ENCODE measurements at regions not wholly inside any gene's neighbourhood (a gene's known extent, or its start where the extent isn't known, plus 50 kb on each side); places are given as distances from the start of the nearest gene placed in this dataset.

GRCh38 chr1:94619731-94620130 is 78.2 kb upstream of the F3 start:
- no peak for TF ChIP-seq CTCF (IDR thresholded peaks at IDR 0.05; ENCODE audit: borderline replicate concordance, extremely low read depth, insufficient read depth)
- FAIRE-seq (no peak), DNase-seq (no peak)
- H3K4me3 ChIP-seq (ENCODE audit: low read length in 3 of 3) = no peak overlapping the region
- H3K9me3 ChIP-seq (ENCODE audit: control insufficient read depth in 2 of 3, insufficient read depth in 1 of 3, low read length in 3 of 3) = no peaks in the 10 kb centered on the region
- no peak overlapping the region for H3K9ac ChIP-seq (ENCODE audit: low read length in 3 of 3)
- no peak overlapping the region for H3K27ac ChIP-seq (ENCODE audit: low read depth in 2 of 2, low read length in 2 of 2)
- intact Hi-C loops (cut with DNase I) = no loop called here
- no peaks in the 10 kb centered on the region for H3K4me1 ChIP-seq (ENCODE audit: control insufficient read depth in 2 of 3, insufficient read depth in 2 of 3, low read depth in 1 of 3, low read length in 3 of 3)
- H3K27me3 ChIP-seq (ENCODE audit: control insufficient read depth, insufficient read depth, low read length) = no peaks in the 10 kb centered on the region
- H3K36me3 ChIP-seq (ENCODE audit: control insufficient read depth in 2 of 3, insufficient read depth in 3 of 3, low read length in 3 of 3) = no peaks in the 10 kb centered on the region

- DNase-seq (no peak), FAIRE-seq (no peak)
- Histone ChIP-seq H3K36me3 (ENCODE audit: control insufficient read depth in 2 of 3, insufficient read depth in 3 of 3, low read length in 3 of 3) (no peaks in the 10 kb centered on the region), H3K27ac (ENCODE audit: low read depth in 2 of 2, low read length in 2 of 2) (no peak overlapping the region), H3K9me3 (ENCODE audit: control insufficient read depth in 2 of 3, insufficient read depth in 1 of 3, low read length in 3 of 3) (no peaks in the 10 kb centered on the region), H3K4me1 (ENCODE audit: control insufficient read depth in 2 of 3, insufficient read depth in 2 of 3, low read depth in 1 of 3, low read length in 3 of 3) (no peaks in the 10 kb centered on the region), H3K4me3 (ENCODE audit: low read length in 3 of 3) (no peak overlapping the region), H3K9ac (ENCODE audit: low read length in 3 of 3) (no peak overlapping the region), H3K27me3 (ENCODE audit: control insufficient read depth, insufficient read depth, low read length) (no peaks in the 10 kb centered on the region)
- intact Hi-C loops (cut with DNase I) = no loop called here
- TF ChIP-seq CTCF (IDR thresholded peaks at IDR 0.05; ENCODE audit: borderline replicate concordance, extremely low read depth, insufficient read depth) = no peak
Measured at GRCh38 chr1:94617957-94618739, 76.6 kb upstream of the F3 start.

DNA sequence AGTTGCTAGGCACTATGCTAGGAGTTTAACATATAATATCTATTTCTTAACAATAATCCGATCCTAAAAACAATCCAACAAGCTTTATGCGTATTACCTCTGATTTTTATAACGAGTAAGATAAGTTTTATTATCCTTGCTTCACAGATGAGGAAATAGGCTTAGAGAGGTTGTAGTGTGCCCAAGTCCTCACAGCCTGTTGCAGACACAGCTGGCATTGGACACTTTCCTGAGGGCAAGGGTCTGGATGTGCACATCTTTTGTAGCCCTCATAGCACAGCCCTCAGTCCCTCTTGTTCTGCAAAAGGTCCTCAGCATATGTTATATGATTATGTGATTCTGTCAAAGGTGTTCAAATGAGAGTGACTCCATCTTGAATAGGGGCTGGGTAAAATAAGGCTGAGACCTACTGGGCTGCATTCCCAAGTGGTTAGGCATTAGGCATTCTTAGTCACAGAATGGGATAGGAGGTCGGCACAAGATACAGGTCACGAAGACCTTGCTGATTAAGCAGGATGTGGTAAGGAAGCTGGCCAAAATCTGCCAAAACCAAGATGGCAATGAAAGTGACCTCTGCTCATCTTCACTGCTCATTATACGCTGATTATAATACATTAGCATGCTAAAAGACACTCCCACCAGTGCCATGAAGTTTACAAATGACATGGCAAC is 75.7 kb upstream of the F3 start:
- no peak for FAIRE-seq
- Histone ChIP-seq H3K9me3 (ENCODE audit: control insufficient read depth in 2 of 3, insufficient read depth in 1 of 3, low read length in 3 of 3) (no peaks in the 10 kb centered on the region), H3K4me3 (ENCODE audit: low read length in 3 of 3) (no peak overlapping the region), H3K4me1 (ENCODE audit: control insufficient read depth in 2 of 3, insufficient read depth in 2 of 3, low read depth in 1 of 3, low read length in 3 of 3) (no peaks in the 10 kb centered on the region), H3K27ac (ENCODE audit: low read depth in 2 of 2, low read length in 2 of 2) (no peak overlapping the region), H3K9ac (ENCODE audit: low read length in 3 of 3) (no peak overlapping the region), H3K36me3 (ENCODE audit: control insufficient read depth in 2 of 3, insufficient read depth in 3 of 3, low read length in 3 of 3) (no peaks in the 10 kb centered on the region), H3K27me3 (ENCODE audit: control insufficient read depth, insufficient read depth, low read length) (no peaks in the 10 kb centered on the region)
- intact Hi-C loops (cut with DNase I) = no loop called here
- no peak for TF ChIP-seq CTCF (IDR thresholded peaks at IDR 0.05; ENCODE audit: borderline replicate concordance, extremely low read depth, insufficient read depth)
- DNase-seq = no peak

Data from kidney (tissue), 13 donors.